ENCODE measurements at regions not wholly inside any gene's neighbourhood (a gene's known extent, or its start where the extent isn't known, plus 50 kb on each side); places are given as distances from the start of the nearest gene placed in this dataset.

GRCh38 chr16:50884066-50884860 lies 142.4 kb downstream of the CYLD start:
- intact Hi-C loops (cut with micrococcal nuclease; ENCODE audit: unreplicated experiment) = no loop called here
- DNase-seq = peak; percentile 65
- TF ChIP-seq CTCF (IDR thresholded peaks at IDR 0.05; ENCODE audit: unreplicated experiment) = peak; percentile 52
- CTCF ChIA-PET = interaction anchor here (0.9 to 1.6 kb wide), 2 partner anchors 22 to 78 kb away, joined by 4 to 7 read pairs; no protein-coding TSS in a partner anchor
- BruUV-seq (replicated peaks) = no TSS peak
- Mint-ChIP-seq H3K27me3 (ENCODE audit: unreplicated experiment) (peaks cover 80% of the 10 kb centered on the region), H3K36me3 (ENCODE audit: insufficient read depth, unreplicated experiment) (no peaks in the 10 kb centered on the region), H3K4me3 (ENCODE audit: low read depth, unreplicated experiment) (no peak overlapping the region), H3K4me1 (ENCODE audit: low read depth, unreplicated experiment) (peaks cover 9% of the 10 kb centered on the region), H3K9me3 (ENCODE audit: low read depth, unreplicated experiment) (no peaks in the 10 kb centered on the region), H3K27ac (ENCODE audit: unreplicated experiment) (no peak overlapping the region)

- no peak for DNase-seq
- no TSS peak for BruUV-seq (replicated peaks)
- Mint-ChIP-seq H3K27me3 (ENCODE audit: unreplicated experiment) (peaks cover 73% of the 10 kb centered on the region), H3K4me1 (ENCODE audit: low read depth, unreplicated experiment) (peaks cover 9% of the 10 kb centered on the region), H3K27ac (ENCODE audit: unreplicated experiment) (no peak overlapping the region), H3K4me3 (ENCODE audit: low read depth, unreplicated experiment) (no peak overlapping the region), H3K36me3 (ENCODE audit: insufficient read depth, unreplicated experiment) (no peaks in the 10 kb centered on the region), H3K9me3 (ENCODE audit: low read depth, unreplicated experiment) (no peaks in the 10 kb centered on the region)
- TF ChIP-seq CTCF (IDR thresholded peaks at IDR 0.05; ENCODE audit: unreplicated experiment) = no peak
- CTCF ChIA-PET = no interaction called here
- intact Hi-C loops (cut with micrococcal nuclease; ENCODE audit: unreplicated experiment) = no loop called here
These were observed 140.1 kb downstream of the CYLD start for GRCh38 chr16:50881956-50882355.

- no TSS peak for BruUV-seq (replicated peaks)
- peaks cover 73% of the 10 kb centered on the region for H3K27me3 Mint-ChIP-seq (ENCODE audit: unreplicated experiment)
- CTCF ChIA-PET = no interaction called here
- no peak overlapping the region for H3K27ac Mint-ChIP-seq (ENCODE audit: unreplicated experiment)
- H3K4me1 Mint-ChIP-seq (ENCODE audit: low read depth, unreplicated experiment) = peaks cover 9% of the 10 kb centered on the region
- no peaks in the 10 kb centered on the region for H3K36me3 Mint-ChIP-seq (ENCODE audit: insufficient read depth, unreplicated experiment)
- intact Hi-C loops (cut with micrococcal nuclease; ENCODE audit: unreplicated experiment) = no loop called here
- no peak for TF ChIP-seq CTCF (IDR thresholded peaks at IDR 0.05; ENCODE audit: unreplicated experiment)
- H3K4me3 Mint-ChIP-seq (ENCODE audit: low read depth, unreplicated experiment) = no peak overlapping the region
- no peaks in the 10 kb centered on the region for H3K9me3 Mint-ChIP-seq (ENCODE audit: low read depth, unreplicated experiment)
- DNase-seq = no peak
These were observed 139.5 kb downstream of the CYLD start for GRCh38 chr16:50881331-50881830.

- CTCF ChIA-PET = no interaction called here
- H3K9me3 Mint-ChIP-seq (ENCODE audit: low read depth, unreplicated experiment) = no peaks in the 10 kb centered on the region
- peaks cover 9% of the 10 kb centered on the region for H3K4me1 Mint-ChIP-seq (ENCODE audit: low read depth, unreplicated experiment)
- H3K4me3 Mint-ChIP-seq (ENCODE audit: low read depth, unreplicated experiment) = no peak overlapping the region
- no peaks in the 10 kb centered on the region for H3K36me3 Mint-ChIP-seq (ENCODE audit: insufficient read depth, unreplicated experiment)
- no peak for TF ChIP-seq CTCF (IDR thresholded peaks at IDR 0.05; ENCODE audit: unreplicated experiment)
- intact Hi-C loops (cut with micrococcal nuclease; ENCODE audit: unreplicated experiment) = no loop called here
- BruUV-seq (replicated peaks) = no TSS peak
- H3K27ac Mint-ChIP-seq (ENCODE audit: unreplicated experiment) = no peak overlapping the region
- DNase-seq = no peak
- peaks cover 73% of the 10 kb centered on the region for H3K27me3 Mint-ChIP-seq (ENCODE audit: unreplicated experiment)
These were observed 139.0 kb downstream of the CYLD start for GRCh38 chr16:50880926-50881325.
